Panc1 (cell line): ENCODE measurements at regions not wholly inside any gene's neighbourhood (a gene's known extent, or its start where the extent isn't known, plus 50 kb on each side); places are given as distances from the start of the nearest gene placed in this dataset.

ENCODE experiments used
- ATAC-seq: fragments of 200-7000 bp; cut with Tn5 transposase; 2 replicates; pipeline ENCODE4 v1.9.1; 2020; ENCODE audit warnings: mild to moderate bottlenecking, moderate library complexity
- BruUV-seq: library from RNA; stranded (reverse); fragments of 400-500 nt; replicated peaks from 2 replicates; lab custom pipeline; 2021; lab: Mats Ljungman, UMichigan
- CTCF ChIA-PET: fragments of 300-600 bp; sonication (Branson Sonifier 250); formaldehyde crosslinking; loops from one replicate; lab custom pipeline; 2022; ENCODE audit warnings: antibody characterized with exemption; lab: Charles Lee
- POLR2A ChIA-PET: fragments of 300-600 bp; sonication (Branson Sonifier 250); formaldehyde crosslinking; loops from one replicate; lab custom pipeline; 2022; ENCODE audit warnings: antibody characterized with exemption; lab: Charles Lee
- DNase-seq: peaks from one replicate; pipeline ENCODE4 v3.0.0-alpha.2; 2010; ENCODE audit warnings: low read depth, low spot score
- H3K27ac ChIP-seq: 2 replicates; pipeline ENCODE4 v1.5.1; 2011; ENCODE audit warnings: mild to moderate bottlenecking, low read length, inconsistent platforms
- H3K27me3 ChIP-seq: fragments of 200-500 bp; sonication (Bioruptor generic); 2 replicates; pipeline ENCODE4 v1.6.0; 2014; ENCODE audit warnings: low read length, inconsistent platforms; ENCODE audit not compliant: control insufficient read depth, insufficient read depth
- H3K36me3 ChIP-seq: fragments of 200-500 bp; sonication (Bioruptor generic); 2 replicates; pipeline ENCODE4 v1.5.1; 2014; ENCODE audit warnings: inconsistent platforms, mild to moderate bottlenecking, low read length, moderate library complexity; ENCODE audit not compliant: control insufficient read depth, insufficient read depth
- H3K4me1 ChIP-seq: 2 replicates; pipeline ENCODE4 v1.5.1; 2011; ENCODE audit warnings: inconsistent platforms, mild to moderate bottlenecking, low read length, moderate library complexity; ENCODE audit not compliant: control insufficient read depth, insufficient read depth
- H3K4me3 ChIP-seq, 2 experiments: 2 replicates each; pipeline ENCODE4 v1.5.1; 2011 to 2012; ENCODE audit warnings: low read depth in 2 of 2, low read length in 2 of 2, mild to moderate bottlenecking in 2 of 2, inconsistent platforms in 1 of 2, moderate library complexity in 1 of 2
- H3K9me3 ChIP-seq: fragments of 200-500 bp; sonication (Bioruptor generic); 2 replicates; pipeline ENCODE4 v1.5.1; 2014; ENCODE audit warnings: low read depth, mild to moderate bottlenecking, inconsistent platforms, low read length, moderate library complexity; ENCODE audit not compliant: control insufficient read depth, insufficient read depth
- CTCF ChIP-seq: fragments of 450-650 bp; IDR thresholded peaks from 2 replicates; pipeline ENCODE4 v1.5.1; 2017; ENCODE audit warnings: mild to moderate bottlenecking
- POLR2AphosphoS5 ChIP-seq: IDR thresholded peaks from 2 replicates; pipeline ENCODE4 v1.6.1; 2012; ENCODE audit warnings: mild to moderate bottlenecking, low read depth, low read length, moderate library complexity
- REST ChIP-seq, 2 experiments: IDR thresholded peaks; 2 replicates each; pipeline ENCODE4 v1.6.1; 2011 to 2012; ENCODE audit warnings: low read depth in 2 of 2, control low read depth in 1 of 2, low read length in 1 of 2, mild to moderate bottlenecking in 1 of 2, moderate library complexity in 1 of 2; ENCODE audit not compliant: insufficient read depth in 1 of 2
- SIN3A ChIP-seq: IDR thresholded peaks from 2 replicates; pipeline ENCODE4 v1.6.1; 2012; ENCODE audit warnings: low read depth, mild to moderate bottlenecking, low read length, moderate library complexity, borderline replicate concordance; ENCODE audit not compliant: insufficient read depth
- TCF7L2 ChIP-seq: IDR thresholded peaks from 2 replicates; pipeline ENCODE4 v1.6.1; 2011; ENCODE audit warnings: mild to moderate bottlenecking, low read depth, low read length, inconsistent platforms
- in situ Hi-C: cut with HindIII; loops from 2 replicates; pipeline ENCODE4 v1.10.0; 2016; ENCODE audit warnings: low sequenced_read_pairs, low pct_unique_long_range_greater_than_20kb
- intact Hi-C: fragments of 100-400 bp; cut with micrococcal nuclease; formaldehyde crosslinking; loops from one replicate; pipeline ENCODE4 v1.10.0; 2022; ENCODE audit not compliant: unreplicated experiment

- CTCF ChIA-PET: no interaction called here
- POLR2A ChIA-PET: no interaction called here
- in situ Hi-C loops: no loop called here
- no peaks in the 10 kb centered on the region for H3K9me3 ChIP-seq
- no peaks in the 10 kb centered on the region for H3K4me1 ChIP-seq
- H3K27me3 ChIP-seq: no peaks in the 10 kb centered on the region
- no peak overlapping the region for H3K27ac ChIP-seq
- H3K36me3 ChIP-seq: peaks cover 2% of the 10 kb centered on the region; the same call in 1 of the 2 replicates
- intact Hi-C loops: no loop called here
- no peak for DNase-seq
- no peak for ATAC-seq
- TF ChIP-seq REST (IDR thresholded peaks at IDR 0.05; ENCODE audit: insufficient read depth in 1 of 2, low read depth in 2 of 2, low read length in 1 of 2) (no peak), SIN3A (no peak), CTCF (no peak), TCF7L2 (no peak), POLR2AphosphoS5 (no peak)
- H3K4me3 ChIP-seq: no peak overlapping the region
- no TSS peak for BruUV-seq
Measured at GRCh38 chr14:71619472-71619871, 312.8 kb upstream of the RGS6 start.

- intact Hi-C loops: no loop called here
- in situ Hi-C loops: no loop called here
- TF ChIP-seq POLR2AphosphoS5 (no peak), CTCF (no peak)
- POLR2A ChIA-PET: no interaction called here
- DNase-seq (no peak), ATAC-seq (no peak)
- Histone ChIP-seq H3K27ac (no peak overlapping the region), H3K4me1 (no peaks in the 10 kb centered on the region), H3K27me3 (no peaks in the 10 kb centered on the region), H3K36me3 (peaks cover 3% of the 10 kb centered on the region), H3K9me3 (no peaks in the 10 kb centered on the region), H3K4me3 (no peak overlapping the region)
- CTCF ChIA-PET: no interaction called here
- BruUV-seq: no TSS peak
Measured at GRCh38 chr14:71620401-71620800, 311.8 kb upstream of the RGS6 start.

GRCh38 chr14:71621276-71621675 is 311.0 kb upstream of the RGS6 start:
- H3K9me3 ChIP-seq: no peaks in the 10 kb centered on the region
- BruUV-seq: no TSS peak
- H3K27ac ChIP-seq: no peak overlapping the region
- CTCF ChIA-PET: no interaction called here
- intact Hi-C loops: no loop called here
- POLR2A ChIA-PET: no interaction called here
- no peak overlapping the region for H3K4me3 ChIP-seq
- H3K4me1 ChIP-seq: no peaks in the 10 kb centered on the region
- no peak for DNase-seq
- no peaks in the 10 kb centered on the region for H3K27me3 ChIP-seq
- peaks cover 3% of the 10 kb centered on the region for H3K36me3 ChIP-seq
- TF ChIP-seq POLR2AphosphoS5: no peak
- no peak for TF ChIP-seq TCF7L2
- TF ChIP-seq CTCF: no peak
- TF ChIP-seq SIN3A: no peak
- TF ChIP-seq REST (IDR thresholded peaks at IDR 0.05; ENCODE audit: insufficient read depth in 1 of 2, low read depth in 2 of 2, low read length in 1 of 2): no peak
- in situ Hi-C loops: no loop called here
- ATAC-seq: no peak
